ENCODE measurements at regions not wholly inside any gene's neighbourhood (a gene's known extent, or its start where the extent isn't known, plus 50 kb on each side); places are given as distances from the start of the nearest gene placed in this dataset.

DNA sequence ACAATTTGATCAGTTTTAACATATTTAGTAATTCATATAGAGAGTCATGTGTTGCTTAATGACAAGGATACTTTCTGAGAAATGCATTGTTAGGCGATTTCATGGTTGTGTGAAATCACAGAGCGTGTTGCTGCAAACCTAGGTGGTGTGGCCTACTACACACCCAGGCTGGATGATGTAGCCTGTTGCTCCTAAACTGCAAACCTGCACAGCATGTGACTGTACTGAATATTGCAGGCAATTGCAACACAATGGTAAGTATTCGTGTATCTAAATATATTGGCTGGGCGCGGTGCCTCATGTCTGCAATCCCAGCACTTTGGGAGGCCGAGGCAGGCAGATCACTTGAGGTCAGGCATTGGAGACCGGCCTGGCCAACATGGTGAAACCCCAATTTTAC is 73.7 kb upstream of the BAIAP2L1 start:
- no peaks in the 10 kb centered on the region for H3K79me2 ChIP-seq (ENCODE audit: control insufficient read depth, insufficient read depth, low read length)
- no peaks in the 10 kb centered on the region for H3K9me3 ChIP-seq (ENCODE audit: control insufficient read depth, insufficient read depth, low read depth, low read length)
- TF ChIP-seq EZH2 (IDR thresholded peaks at IDR 0.05; ENCODE audit: low read length, missing control alignments) = no peak
- TF ChIP-seq, protein P1, sequence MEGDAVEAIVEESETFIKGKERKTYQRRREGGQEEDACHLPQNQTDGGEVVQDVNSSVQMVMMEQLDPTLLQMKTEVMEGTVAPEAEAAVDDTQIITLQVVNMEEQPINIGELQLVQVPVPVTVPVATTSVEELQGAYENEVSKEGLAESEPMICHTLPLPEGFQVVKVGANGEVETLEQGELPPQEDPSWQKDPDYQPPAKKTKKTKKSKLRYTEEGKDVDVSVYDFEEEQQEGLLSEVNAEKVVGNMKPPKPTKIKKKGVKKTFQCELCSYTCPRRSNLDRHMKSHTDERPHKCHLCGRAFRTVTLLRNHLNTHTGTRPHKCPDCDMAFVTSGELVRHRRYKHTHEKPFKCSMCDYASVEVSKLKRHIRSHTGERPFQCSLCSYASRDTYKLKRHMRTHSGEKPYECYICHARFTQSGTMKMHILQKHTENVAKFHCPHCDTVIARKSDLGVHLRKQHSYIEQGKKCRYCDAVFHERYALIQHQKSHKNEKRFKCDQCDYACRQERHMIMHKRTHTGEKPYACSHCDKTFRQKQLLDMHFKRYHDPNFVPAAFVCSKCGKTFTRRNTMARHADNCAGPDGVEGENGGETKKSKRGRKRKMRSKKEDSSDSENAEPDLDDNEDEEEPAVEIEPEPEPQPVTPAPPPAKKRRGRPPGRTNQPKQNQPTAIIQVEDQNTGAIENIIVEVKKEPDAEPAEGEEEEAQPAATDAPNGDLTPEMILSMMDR (conservative IDR thresholded peaks at IDR 0.05 in 1 of 2, IDR thresholded peaks at IDR 0.05 in 1 of 2; ENCODE audit: low read depth in 1 of 2, low read length in 2 of 2) = no peak
- H3K9ac ChIP-seq (ENCODE audit: insufficient read depth, low read length) = no peak overlapping the region
- no peak overlapping the region for H3K4me3 ChIP-seq (replicated peaks in 1 of 4; ENCODE audit: control extremely low read depth in 1 of 4, insufficient read depth in 1 of 4, low read depth in 3 of 4, low read length in 4 of 4)
- H3K36me3 ChIP-seq (ENCODE audit: control insufficient read depth, insufficient read depth, low read length) = no peaks in the 10 kb centered on the region
- H3K4me2 ChIP-seq (ENCODE audit: extremely low read depth, insufficient read depth, low read length) = no peak overlapping the region
- H3K4me1 ChIP-seq (ENCODE audit: control insufficient read depth, extremely low read depth, insufficient read depth, low read length) = no peaks in the 10 kb centered on the region
- H2AFZ ChIP-seq (ENCODE audit: low read length) = no peak overlapping the region
- H3K27ac ChIP-seq (ENCODE audit: insufficient read depth, low read length) = no peak overlapping the region
- no peaks in the 10 kb centered on the region for H4K20me1 ChIP-seq (ENCODE audit: control insufficient read depth, extremely low read depth, insufficient read depth, low read length)
- DNase-seq (ENCODE audit: low read depth in 2 of 2) = no peak
- H3K27me3 ChIP-seq (ENCODE audit: control insufficient read depth, insufficient read depth, low read length) = no peaks in the 10 kb centered on the region

DNA sequence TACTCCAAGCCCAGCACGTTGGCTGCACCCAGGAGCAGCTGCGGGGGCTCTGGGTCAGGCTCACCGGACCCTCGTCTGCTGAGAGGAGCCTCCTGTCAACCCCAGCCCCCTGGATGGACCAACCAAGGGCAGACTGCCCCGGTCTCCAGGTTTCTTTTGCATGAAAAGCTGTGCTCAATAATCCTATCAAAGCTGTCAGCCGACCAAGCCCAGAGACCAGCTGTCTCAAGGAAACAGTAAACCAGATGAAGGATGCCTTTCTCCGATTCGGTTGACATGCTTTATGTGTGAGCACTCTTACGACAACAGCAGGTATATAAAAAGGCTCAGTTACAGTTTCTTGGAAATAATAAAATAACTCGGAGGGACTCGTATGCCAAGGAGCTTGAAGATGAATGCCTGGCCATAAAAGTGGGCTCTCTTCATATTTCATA is 71.6 kb upstream of the BAIAP2L1 start:
- H3K27me3 ChIP-seq (ENCODE audit: control insufficient read depth, insufficient read depth, low read length) = no peaks in the 10 kb centered on the region
- TF ChIP-seq EZH2 (IDR thresholded peaks at IDR 0.05; ENCODE audit: low read length, missing control alignments) = no peak
- TF ChIP-seq, protein P1 (conservative IDR thresholded peaks at IDR 0.05 in 1 of 2, IDR thresholded peaks at IDR 0.05 in 1 of 2; ENCODE audit: low read depth in 1 of 2, low read length in 2 of 2) = no peak
- H3K4me3 ChIP-seq (replicated peaks in 1 of 4; ENCODE audit: control extremely low read depth in 1 of 4, insufficient read depth in 1 of 4, low read depth in 3 of 4, low read length in 4 of 4) = no peak overlapping the region

DNA sequence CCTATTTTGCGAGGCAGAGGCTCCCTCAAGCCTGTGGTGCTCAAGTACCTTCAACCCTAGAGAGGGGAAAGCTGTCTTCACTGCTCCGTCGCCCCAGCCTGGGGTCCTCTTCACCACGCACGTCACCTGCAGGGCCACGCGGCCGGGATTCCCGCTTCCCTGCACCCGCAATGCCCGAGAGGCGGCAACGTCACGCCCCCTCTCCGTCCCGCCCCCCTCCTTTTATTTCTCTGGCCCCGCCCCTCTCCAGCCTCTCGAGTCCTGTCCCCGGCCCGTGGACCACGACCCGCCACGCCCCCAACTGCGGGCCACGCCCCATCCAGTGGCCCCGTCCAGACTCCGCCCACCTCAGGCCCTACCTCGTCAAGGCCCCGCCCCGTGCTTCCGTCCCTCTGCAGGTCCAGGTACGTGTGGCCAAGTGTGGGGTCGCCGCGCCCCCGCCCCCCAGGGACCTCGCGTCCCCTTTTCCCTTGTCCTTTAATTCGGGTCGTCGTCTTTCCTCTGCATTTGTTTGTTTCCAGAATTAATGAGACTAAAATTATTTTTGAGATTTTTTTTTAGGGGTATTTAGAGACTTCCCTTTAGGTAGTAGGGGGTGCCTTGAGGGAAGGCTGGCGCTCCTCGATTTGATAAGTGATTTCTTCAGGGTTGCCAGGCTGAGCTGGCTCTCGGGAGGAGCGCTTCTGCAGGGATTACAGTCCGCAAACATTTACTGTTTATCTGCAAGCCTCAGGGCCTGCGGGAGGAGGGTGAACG is 69.8 kb upstream of the BAIAP2L1 start:
- no peak overlapping the region for H2AFZ ChIP-seq (ENCODE audit: low read length)
- no peaks in the 10 kb centered on the region for H3K27me3 ChIP-seq (ENCODE audit: control insufficient read depth, insufficient read depth, low read length)
- TF ChIP-seq EZH2 (IDR thresholded peaks at IDR 0.05; ENCODE audit: low read length, missing control alignments) = no peak
- TF ChIP-seq, protein P1 (conservative IDR thresholded peaks at IDR 0.05 in 1 of 2, IDR thresholded peaks at IDR 0.05 in 1 of 2; ENCODE audit: low read depth in 1 of 2, low read length in 2 of 2) = no peak

More for the DNA sequence above, 71.6 kb upstream of the BAIAP2L1 start:
- DNase-seq (ENCODE audit: low read depth in 2 of 2) = no peak
- Histone ChIP-seq H3K9ac (ENCODE audit: insufficient read depth, low read length) (no peak overlapping the region), H3K9me3 (ENCODE audit: control insufficient read depth, insufficient read depth, low read depth, low read length) (no peaks in the 10 kb centered on the region), H3K4me2 (ENCODE audit: extremely low read depth, insufficient read depth, low read length) (no peak overlapping the region), H3K36me3 (ENCODE audit: control insufficient read depth, insufficient read depth, low read length) (no peaks in the 10 kb centered on the region), H2AFZ (ENCODE audit: low read length) (no peak overlapping the region), H3K79me2 (ENCODE audit: control insufficient read depth, insufficient read depth, low read length) (no peaks in the 10 kb centered on the region), H4K20me1 (ENCODE audit: control insufficient read depth, extremely low read depth, insufficient read depth, low read length) (no peaks in the 10 kb centered on the region), H3K27ac (ENCODE audit: insufficient read depth, low read length) (no peak overlapping the region), H3K4me1 (ENCODE audit: control insufficient read depth, extremely low read depth, insufficient read depth, low read length) (no peaks in the 10 kb centered on the region)

More for the DNA sequence above, 69.8 kb upstream of the BAIAP2L1 start:
- no peaks in the 10 kb centered on the region for H3K79me2 ChIP-seq (ENCODE audit: control insufficient read depth, insufficient read depth, low read length)
- no peak for DNase-seq (ENCODE audit: low read depth in 2 of 2)
- no peak overlapping the region for H3K9ac ChIP-seq (ENCODE audit: insufficient read depth, low read length)
- no peaks in the 10 kb centered on the region for H3K4me1 ChIP-seq (ENCODE audit: control insufficient read depth, extremely low read depth, insufficient read depth, low read length)
- H3K4me2 ChIP-seq (ENCODE audit: extremely low read depth, insufficient read depth, low read length) = no peak overlapping the region
- H3K9me3 ChIP-seq (ENCODE audit: control insufficient read depth, insufficient read depth, low read depth, low read length) = no peaks in the 10 kb centered on the region
- H3K36me3 ChIP-seq (ENCODE audit: control insufficient read depth, insufficient read depth, low read length) = no peaks in the 10 kb centered on the region
- H3K4me3 ChIP-seq (replicated peaks in 1 of 4; ENCODE audit: control extremely low read depth in 1 of 4, insufficient read depth in 1 of 4, low read depth in 3 of 4, low read length in 4 of 4) = no peak overlapping the region
- H3K27ac ChIP-seq (ENCODE audit: insufficient read depth, low read length) = no peak overlapping the region
- H4K20me1 ChIP-seq (ENCODE audit: control insufficient read depth, extremely low read depth, insufficient read depth, low read length) = no peaks in the 10 kb centered on the region

Measured in fibroblast of lung (primary cell).